ENCODE measurements at regions not wholly inside any gene's neighbourhood (a gene's known extent, or its start where the extent isn't known, plus 50 kb on each side); places are given as distances from the start of the nearest gene placed in this dataset.

- TF ChIP-seq EZH2phosphoT487 (IDR thresholded peaks at IDR 0.05; ENCODE audit: insufficient read depth, low read depth) = no peak
- TF ChIP-seq EZH2 (IDR thresholded peaks at IDR 0.05; ENCODE audit: insufficient read depth, poor library complexity, severe bottlenecking) = no peak
These were observed 84.0 kb downstream of the OSR1 start for GRCh38 chr2:19274439-19274838.
